OCI-LY3 (cell line): ENCODE measurements at regions not wholly inside any gene's neighbourhood (a gene's known extent, or its start where the extent isn't known, plus 50 kb on each side); places are given as distances from the start of the nearest gene placed in this dataset.

Source experiments
- H2AFZ ChIP-seq: fragments of 200-600, 300-600 bp; shearing (Covaris generic); 2 replicates; pipeline ENCODE4 v1.6.0; 2014; ENCODE audit warnings: antibody characterized with exemption, low read depth, low read length
- H3K27ac ChIP-seq: fragments of 200-600, 300-600 bp; sonication (generic); 2 replicates; pipeline ENCODE4 v1.5.1; 2014; ENCODE audit warnings: mild to moderate bottlenecking, low read length, moderate library complexity, mixed read lengths
- H3K27me3 ChIP-seq: fragments of 200-600, 300-600 bp; sonication (generic); 2 replicates; pipeline ENCODE4 v1.6.1; 2014; ENCODE audit warnings: low read depth, low read length, mixed read lengths
- H3K36me3 ChIP-seq: fragments of 200-600, 300-600 bp; sonication (generic); replicated peaks from 2 replicates; pipeline ENCODE3; 2014; ENCODE audit warnings: low read depth, low read length, mixed read lengths
- H3K4me1 ChIP-seq: fragments of 300-600, 200-600 bp; sonication (generic); 2 replicates; pipeline ENCODE4 v1.6.1; 2014; ENCODE audit warnings: low read length, mixed read lengths
- H3K4me2 ChIP-seq: fragments of 200-600, 300-600 bp; sonication (generic); 2 replicates; pipeline ENCODE4 v1.6.1; 2014; ENCODE audit warnings: low read length, mixed read lengths
- H3K4me3 ChIP-seq: fragments of 300-600, 200-600 bp; sonication (generic); 2 replicates; pipeline ENCODE4 v1.5.1; 2014; ENCODE audit warnings: antibody characterized with exemption, mild to moderate bottlenecking, low read length, moderate library complexity
- H3K79me2 ChIP-seq: fragments of 300-600, 200-600 bp; shearing (Covaris generic); 2 replicates; pipeline ENCODE4 v1.6.1; 2014; ENCODE audit warnings: mild to moderate bottlenecking, low read length, mixed read lengths
- H3K9ac ChIP-seq: fragments of 300-600, 200-600 bp; shearing (Covaris generic); 2 replicates; pipeline ENCODE4 v1.6.0; 2014; ENCODE audit warnings: mild to moderate bottlenecking, low read length, moderate library complexity
- H3K9me3 ChIP-seq: fragments of 200-600, 300-600 bp; shearing (Covaris generic); 2 replicates; pipeline ENCODE4 v1.6.1; 2014; ENCODE audit warnings: low read length, mixed read lengths; ENCODE audit not compliant: insufficient read depth
- H4K20me1 ChIP-seq: fragments of 200-600, 300-600 bp; sonication (generic); 2 replicates; pipeline ENCODE4 v1.6.1; 2016; ENCODE audit warnings: low read length, mixed read lengths; ENCODE audit not compliant: insufficient read depth
- CTCF ChIP-seq: fragments of 200-600, 300-600 bp; sonication (generic); IDR thresholded peaks from 2 replicates; pipeline ENCODE4 v1.5.1; 2014; ENCODE audit warnings: antibody characterized with exemption, low read length, low read depth
- EZH2phosphoT487 ChIP-seq: fragments of 200-600 bp; shearing (Covaris generic); IDR thresholded peaks from 2 replicates; pipeline ENCODE4 v1.6.1; 2018; ENCODE audit warnings: antibody characterized with exemption, mixed run types, low read depth

DNA sequence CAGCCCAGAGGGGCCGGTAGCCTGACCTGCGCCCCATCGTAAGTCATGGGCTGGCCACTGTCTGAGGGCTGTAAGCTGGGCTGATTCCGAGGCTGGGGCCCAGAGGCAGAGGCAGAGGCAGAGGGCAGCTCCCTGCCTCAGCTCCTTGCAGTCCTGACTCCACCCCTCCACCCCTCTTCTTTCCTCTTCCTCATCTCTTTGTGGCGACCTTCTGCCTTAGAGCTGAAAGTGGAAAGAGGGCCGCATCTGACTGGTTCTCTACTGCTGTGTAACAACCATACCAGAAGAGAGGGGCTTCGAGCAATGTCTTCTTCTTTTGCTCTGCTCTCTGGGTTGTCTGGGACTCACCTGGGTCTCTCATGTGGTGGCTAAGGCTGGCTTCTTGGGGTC, 179.1 kb downstream of the RPS24 start:
- H3K4me2 ChIP-seq, result peak overlapping the region; percentile 93
- H3K36me3 ChIP-seq, result peaks cover 27% of the 10 kb centered on the region
- peaks cover 89% of the 10 kb centered on the region for H3K4me1 ChIP-seq
- no peaks in the 10 kb centered on the region for H4K20me1 ChIP-seq
- H3K27ac ChIP-seq, result peak overlapping the region; percentile 88; the same call in 1 of the 2 replicates
- H3K79me2 ChIP-seq, result peaks cover 64% of the 10 kb centered on the region
- H3K4me3 ChIP-seq, result peak overlapping the region; percentile 84
- H3K9ac ChIP-seq, result peak overlapping the region; percentile 91; the same call in 1 of the 2 replicates
- H2AFZ ChIP-seq, result no peak overlapping the region
- no peaks in the 10 kb centered on the region for H3K27me3 ChIP-seq
- no peaks in the 10 kb centered on the region for H3K9me3 ChIP-seq
- no peak for TF ChIP-seq CTCF
- no peak for TF ChIP-seq EZH2phosphoT487

DNA sequence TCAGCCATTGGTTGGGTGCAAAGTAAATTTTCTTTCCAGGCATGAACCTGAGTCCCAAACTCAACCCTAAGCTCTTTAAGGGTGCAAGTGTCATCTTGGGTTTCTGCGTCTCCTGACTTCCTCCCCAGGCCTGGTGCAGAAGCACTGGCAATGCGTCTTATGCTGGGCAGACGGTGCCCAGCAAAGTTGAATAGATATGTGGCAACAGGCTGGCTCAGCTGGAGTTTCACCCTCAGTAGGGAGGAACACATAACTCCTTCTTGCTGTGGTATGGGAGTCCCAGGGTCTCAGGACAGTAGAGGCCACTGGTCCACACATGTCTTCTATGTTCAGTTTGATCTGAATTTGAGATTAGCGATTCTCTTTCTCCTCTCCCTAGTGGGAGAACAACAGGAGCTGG, 181.3 kb downstream of the RPS24 start:
- Histone ChIP-seq H3K79me2 (peaks cover 64% of the 10 kb centered on the region), H3K9me3 (no peaks in the 10 kb centered on the region), H2AFZ (no peak overlapping the region), H3K36me3 (peaks cover 39% of the 10 kb centered on the region), H4K20me1 (no peaks in the 10 kb centered on the region), H3K4me2 (peak overlapping the region; percentile 45), H3K4me1 (peaks cover 70% of the 10 kb centered on the region), H3K27ac (no peak overlapping the region), H3K9ac (peak overlapping the region; percentile 6; the same call in 1 of the 2 replicates), H3K4me3 (peak overlapping the region; percentile 11; the same call in 1 of the 2 replicates), H3K27me3 (no peaks in the 10 kb centered on the region)
- TF ChIP-seq CTCF, result no peak
- TF ChIP-seq EZH2phosphoT487, result no peak

GRCh38 chr10:78215645-78216044, 182.0 kb downstream of the RPS24 start:
- no peaks in the 10 kb centered on the region for H3K9me3 ChIP-seq
- no peaks in the 10 kb centered on the region for H3K27me3 ChIP-seq
- H3K79me2 ChIP-seq, result peaks cover 63% of the 10 kb centered on the region
- H3K36me3 ChIP-seq, result peaks cover 39% of the 10 kb centered on the region
- H4K20me1 ChIP-seq, result no peaks in the 10 kb centered on the region
- no peak for TF ChIP-seq CTCF
- no peak for TF ChIP-seq EZH2phosphoT487
- peaks cover 63% of the 10 kb centered on the region for H3K4me1 ChIP-seq
- H3K27ac ChIP-seq, result no peak overlapping the region
- no peak overlapping the region for H2AFZ ChIP-seq
- peak overlapping the region; percentile 6; the same call in 1 of the 2 replicates for H3K9ac ChIP-seq
- peak overlapping the region; percentile 45 for H3K4me2 ChIP-seq
- peak overlapping the region; percentile 11; the same call in 1 of the 2 replicates for H3K4me3 ChIP-seq

- Histone ChIP-seq H3K9me3 (no peaks in the 10 kb centered on the region), H3K27ac (peak overlapping the region; percentile 19; the same call in 1 of the 2 replicates), H3K79me2 (peaks cover 46% of the 10 kb centered on the region), H3K27me3 (no peaks in the 10 kb centered on the region), H3K4me1 (peaks cover 51% of the 10 kb centered on the region), H3K4me2 (peak overlapping the region; percentile 14), H4K20me1 (no peaks in the 10 kb centered on the region), H3K4me3 (no peak overlapping the region), H3K36me3 (peaks cover 34% of the 10 kb centered on the region), H2AFZ (no peak overlapping the region), H3K9ac (no peak overlapping the region)
- TF ChIP-seq EZH2phosphoT487 (no peak), CTCF (no peak)
Measured at GRCh38 chr10:78217336-78217735, 183.7 kb downstream of the RPS24 start.
